ENCODE measurements at regions not wholly inside any gene's neighbourhood (a gene's known extent, or its start where the extent isn't known, plus 50 kb on each side); places are given as distances from the start of the nearest gene placed in this dataset.
"Not testable (repeated sequence)": the region's sequence is repeated elsewhere in the genome, so short reads cannot be mapped to it uniquely, and the experiment has no call there.

DNA sequence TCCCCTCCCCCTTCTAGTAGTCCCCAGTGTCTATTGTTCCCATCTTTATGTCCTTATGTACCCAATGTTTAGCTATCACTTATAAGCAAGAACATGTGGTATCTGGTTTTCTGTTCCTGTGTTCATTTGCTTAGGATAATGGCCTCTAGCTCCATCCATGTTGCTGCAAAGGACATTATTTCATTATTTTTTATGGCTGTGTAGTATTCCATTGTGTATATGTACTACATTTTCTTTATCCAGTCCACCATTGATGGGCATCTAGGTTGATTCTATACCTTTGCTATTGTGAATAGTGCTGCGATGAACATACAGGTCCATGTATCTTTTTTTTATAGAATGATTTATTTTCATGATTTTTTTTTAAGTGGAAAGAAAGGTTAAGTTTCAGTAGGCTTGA lies 135.6 kb upstream of the MED14 start:
- H3K4me3 ChIP-seq (ENCODE audit: control insufficient read depth in 1 of 7, extremely low read depth in 1 of 7, insufficient read depth in 4 of 7, low read depth in 2 of 7, low read length in 6 of 7); H3K27ac ChIP-seq (ENCODE audit: insufficient read depth in 1 of 2, low read depth in 1 of 2, low read length in 2 of 2, poor library complexity in 1 of 2, severe bottlenecking in 2 of 2); CTCF ChIA-PET; H3K36me3 ChIP-seq (ENCODE audit: control insufficient read depth in 4 of 4, insufficient read depth in 4 of 4, low read length in 3 of 4); H3K9me3 ChIP-seq (ENCODE audit: control extremely low read depth in 1 of 5, control insufficient read depth in 4 of 5, insufficient read depth in 2 of 5, low read depth in 1 of 5, low read length in 4 of 5); DNase-seq; H3K4me1 ChIP-seq (ENCODE audit: control extremely low read depth in 1 of 4, control insufficient read depth in 4 of 4, insufficient read depth in 4 of 4, low read length in 3 of 4): not testable (repeated sequence)
- POLR2A ChIA-PET = interaction anchor here (0.6 kb wide), 1 partner anchor 206 kb away, joined by 3 read pairs; no protein-coding TSS in a partner anchor
- no CpG with 5 or more reads among the region's 1 CpG for WGBS (ENCODE audit: insufficient coverage)
- H3K27me3 ChIP-seq (replicated peaks in 2 of 5; ENCODE audit: control insufficient read depth in 4 of 5, insufficient read depth in 5 of 5, low read length in 4 of 5) = peaks cover 0 to 16% (median 0%) of the 10 kb centered on the region in 5 experiments

GRCh38 chrX:40871385-40872082 lies 136.2 kb upstream of the MED14 start:
- Histone ChIP-seq H3K36me3 (ENCODE audit: control insufficient read depth in 4 of 4, insufficient read depth in 4 of 4, low read length in 3 of 4) (no peaks in the 10 kb centered on the region), H3K4me1 (ENCODE audit: control extremely low read depth in 1 of 4, control insufficient read depth in 4 of 4, insufficient read depth in 4 of 4, low read length in 3 of 4) (no peaks in the 10 kb centered on the region), H3K4me3 (ENCODE audit: control insufficient read depth in 1 of 7, extremely low read depth in 1 of 7, insufficient read depth in 4 of 7, low read depth in 2 of 7, low read length in 6 of 7) (no peak overlapping the region), H3K27me3 (replicated peaks in 2 of 5; ENCODE audit: control insufficient read depth in 4 of 5, insufficient read depth in 5 of 5, low read length in 4 of 5) (peaks cover 0 to 15% (median 0%) of the 10 kb centered on the region in 5 experiments), H3K27ac (ENCODE audit: insufficient read depth in 1 of 2, low read depth in 1 of 2, low read length in 2 of 2, poor library complexity in 1 of 2, severe bottlenecking in 2 of 2) (no peak overlapping the region), H3K9me3 (ENCODE audit: control extremely low read depth in 1 of 5, control insufficient read depth in 4 of 5, insufficient read depth in 2 of 5, low read depth in 1 of 5, low read length in 4 of 5) (peaks cover 0 to 3% (median 0%) of the 10 kb centered on the region in 5 experiments)
- DNase-seq = peak in 2 of 3 donors; percentile 9 to 21
- WGBS (ENCODE audit: insufficient coverage) = 0% methylated on average over 1 of the region's 3 CpGs
- CTCF ChIA-PET = no interaction called here
- POLR2A ChIA-PET = interaction anchor here (0.6 kb wide), 1 partner anchor 207 kb away, joined by 3 read pairs; no protein-coding TSS in a partner anchor

DNA sequence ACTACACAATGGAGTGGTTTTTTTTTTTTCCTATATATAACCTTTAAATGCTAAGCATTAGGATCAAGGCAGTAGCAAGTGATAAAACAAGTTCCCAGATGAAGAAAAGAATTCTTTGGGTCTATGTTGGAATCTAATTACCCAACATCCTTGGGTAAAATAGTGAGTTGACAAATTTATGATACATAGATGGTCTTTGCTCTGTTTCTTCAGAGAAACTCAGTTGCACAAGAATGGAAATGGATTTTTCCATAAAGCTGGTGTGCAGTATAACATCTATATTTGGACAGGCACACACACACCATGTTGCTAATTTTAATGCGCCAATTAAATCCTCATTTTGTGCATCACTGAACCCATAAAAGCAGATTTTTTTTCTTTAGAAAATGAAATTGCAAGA lies 137.0 kb upstream of the MED14 start:
- Histone ChIP-seq H3K9me3 (ENCODE audit: control extremely low read depth in 1 of 5, control insufficient read depth in 4 of 5, insufficient read depth in 2 of 5, low read depth in 1 of 5, low read length in 4 of 5) (peaks cover 0 to 3% (median 0%) of the 10 kb centered on the region in 5 experiments), H3K4me3 (ENCODE audit: control insufficient read depth in 1 of 7, extremely low read depth in 1 of 7, insufficient read depth in 4 of 7, low read depth in 2 of 7, low read length in 6 of 7) (no peak overlapping the region), H3K27ac (ENCODE audit: insufficient read depth in 1 of 2, low read depth in 1 of 2, low read length in 2 of 2, poor library complexity in 1 of 2, severe bottlenecking in 2 of 2) (no peak overlapping the region), H3K27me3 (replicated peaks in 2 of 5; ENCODE audit: control insufficient read depth in 4 of 5, insufficient read depth in 5 of 5, low read length in 4 of 5) (peaks cover 0 to 13% (median 0%) of the 10 kb centered on the region in 5 experiments), H3K36me3 (ENCODE audit: control insufficient read depth in 4 of 4, insufficient read depth in 4 of 4, low read length in 3 of 4) (no peaks in the 10 kb centered on the region), H3K4me1 (ENCODE audit: control extremely low read depth in 1 of 4, control insufficient read depth in 4 of 4, insufficient read depth in 4 of 4, low read length in 3 of 4) (no peaks in the 10 kb centered on the region)
- WGBS (ENCODE audit: insufficient coverage) = no CpG with 5 or more reads among the region's 1 CpG
- ChIA-PET CTCF (no interaction called here), POLR2A (no interaction called here)
- no peak for DNase-seq

- Histone ChIP-seq H3K4me1 (ENCODE audit: control extremely low read depth in 1 of 4, control insufficient read depth in 4 of 4, insufficient read depth in 4 of 4, low read length in 3 of 4) (no peaks in the 10 kb centered on the region), H3K9me3 (ENCODE audit: control extremely low read depth in 1 of 5, control insufficient read depth in 4 of 5, insufficient read depth in 2 of 5, low read depth in 1 of 5, low read length in 4 of 5) (peaks cover 0 to 3% (median 0%) of the 10 kb centered on the region in 5 experiments), H3K36me3 (ENCODE audit: control insufficient read depth in 4 of 4, insufficient read depth in 4 of 4, low read length in 3 of 4) (no peaks in the 10 kb centered on the region), H3K27me3 (replicated peaks in 2 of 5; ENCODE audit: control insufficient read depth in 4 of 5, insufficient read depth in 5 of 5, low read length in 4 of 5) (peaks cover 0 to 13% (median 0%) of the 10 kb centered on the region in 5 experiments), H3K4me3 (ENCODE audit: control insufficient read depth in 1 of 7, extremely low read depth in 1 of 7, insufficient read depth in 4 of 7, low read depth in 2 of 7, low read length in 6 of 7) (no peak overlapping the region), H3K27ac (ENCODE audit: insufficient read depth in 1 of 2, low read depth in 1 of 2, low read length in 2 of 2, poor library complexity in 1 of 2, severe bottlenecking in 2 of 2) (no peak overlapping the region)
- POLR2A ChIA-PET = no interaction called here
- 90% methylated on average over 2 of the region's 3 CpGs for WGBS (ENCODE audit: insufficient coverage)
- no peak for DNase-seq
- CTCF ChIA-PET = no interaction called here
Observed at GRCh38 chrX:40875476-40875875, 140.1 kb upstream of the MED14 start.

- CTCF ChIA-PET = interaction anchor here (1.3 to 3.7 kb wide), 5 partner anchors 30 to 238 kb away, joined by 3 to 26 read pairs (median 3); no protein-coding TSS in a partner anchor
- 60% methylated on average over 1 of the region's 4 CpGs for WGBS (ENCODE audit: insufficient coverage)
- H3K4me3 ChIP-seq (ENCODE audit: control insufficient read depth in 1 of 7, extremely low read depth in 1 of 7, insufficient read depth in 4 of 7, low read depth in 2 of 7, low read length in 6 of 7) = peak overlapping the region in 1 of 7 experiments; percentile 28
- peak; percentile 42 to 53 (median 45) for DNase-seq
- H3K9me3 ChIP-seq (ENCODE audit: control extremely low read depth in 1 of 5, control insufficient read depth in 4 of 5, insufficient read depth in 2 of 5, low read depth in 1 of 5, low read length in 4 of 5) = no peaks in the 10 kb centered on the region
- no peaks in the 10 kb centered on the region for H3K4me1 ChIP-seq (ENCODE audit: control extremely low read depth in 1 of 4, control insufficient read depth in 4 of 4, insufficient read depth in 4 of 4, low read length in 3 of 4)
- POLR2A ChIA-PET = no interaction called here
- no peaks in the 10 kb centered on the region for H3K36me3 ChIP-seq (ENCODE audit: control insufficient read depth in 4 of 4, insufficient read depth in 4 of 4, low read length in 3 of 4)
- H3K27ac ChIP-seq (ENCODE audit: insufficient read depth in 1 of 2, low read depth in 1 of 2, low read length in 2 of 2, poor library complexity in 1 of 2, severe bottlenecking in 2 of 2) = no peak overlapping the region
- H3K27me3 ChIP-seq (replicated peaks in 2 of 5; ENCODE audit: control insufficient read depth in 4 of 5, insufficient read depth in 5 of 5, low read length in 4 of 5) = peaks cover 0 to 7% (median 0%) of the 10 kb centered on the region in 5 experiments
Observed at GRCh38 chrX:40877887-40878286, 142.5 kb upstream of the MED14 start.

GRCh38 chrX:40878766-40879165 lies 143.4 kb upstream of the MED14 start:
- Histone ChIP-seq H3K27ac (ENCODE audit: insufficient read depth in 1 of 2, low read depth in 1 of 2, low read length in 2 of 2, poor library complexity in 1 of 2, severe bottlenecking in 2 of 2) (no peak overlapping the region), H3K4me3 (ENCODE audit: control insufficient read depth in 1 of 7, extremely low read depth in 1 of 7, insufficient read depth in 4 of 7, low read depth in 2 of 7, low read length in 6 of 7) (no peak overlapping the region), H3K9me3 (ENCODE audit: control extremely low read depth in 1 of 5, control insufficient read depth in 4 of 5, insufficient read depth in 2 of 5, low read depth in 1 of 5, low read length in 4 of 5) (no peaks in the 10 kb centered on the region), H3K4me1 (ENCODE audit: control extremely low read depth in 1 of 4, control insufficient read depth in 4 of 4, insufficient read depth in 4 of 4, low read length in 3 of 4) (no peaks in the 10 kb centered on the region), H3K27me3 (replicated peaks in 2 of 5; ENCODE audit: control insufficient read depth in 4 of 5, insufficient read depth in 5 of 5, low read length in 4 of 5) (peaks cover 0 to 6% (median 0%) of the 10 kb centered on the region in 5 experiments), H3K36me3 (ENCODE audit: control insufficient read depth in 4 of 4, insufficient read depth in 4 of 4, low read length in 3 of 4) (no peaks in the 10 kb centered on the region)
- no peak for DNase-seq
- POLR2A ChIA-PET = no interaction called here
- no CpG with 5 or more reads among the region's 3 CpGs for WGBS (ENCODE audit: insufficient coverage)
- CTCF ChIA-PET = interaction anchor here (0.9 to 3.7 kb wide), 5 partner anchors 29 to 237 kb away, joined by 3 to 26 read pairs (median 4); no protein-coding TSS in a partner anchor

- CTCF ChIA-PET = interaction anchor here (0.9 to 3.7 kb wide), 5 partner anchors 29 to 237 kb away, joined by 3 to 26 read pairs (median 4); no protein-coding TSS in a partner anchor
Observed at GRCh38 chrX:40879172-40879571, 143.8 kb upstream of the MED14 start.

More at GRCh38 chrX:40879172-40879571, 143.8 kb upstream of the MED14 start:
- H3K27me3 ChIP-seq (replicated peaks in 2 of 5; ENCODE audit: control insufficient read depth in 4 of 5, insufficient read depth in 5 of 5, low read length in 4 of 5); H3K4me1 ChIP-seq (ENCODE audit: control extremely low read depth in 1 of 4, control insufficient read depth in 4 of 4, insufficient read depth in 4 of 4, low read length in 3 of 4); H3K9me3 ChIP-seq (ENCODE audit: control extremely low read depth in 1 of 5, control insufficient read depth in 4 of 5, insufficient read depth in 2 of 5, low read depth in 1 of 5, low read length in 4 of 5); POLR2A ChIA-PET; H3K36me3 ChIP-seq (ENCODE audit: control insufficient read depth in 4 of 4, insufficient read depth in 4 of 4, low read length in 3 of 4); DNase-seq; H3K27ac ChIP-seq (ENCODE audit: insufficient read depth in 1 of 2, low read depth in 1 of 2, low read length in 2 of 2, poor library complexity in 1 of 2, severe bottlenecking in 2 of 2); H3K4me3 ChIP-seq (ENCODE audit: control insufficient read depth in 1 of 7, extremely low read depth in 1 of 7, insufficient read depth in 4 of 7, low read depth in 2 of 7, low read length in 6 of 7): not testable (repeated sequence)
- 72% methylated on average over 5 of the region's 6 CpGs for WGBS (ENCODE audit: insufficient coverage)

All from common myeloid progenitor, CD34-positive (primary cell).